ENCODE measurements at regions not wholly inside any gene's neighbourhood (a gene's known extent, or its start where the extent isn't known, plus 50 kb on each side); places are given as distances from the start of the nearest gene placed in this dataset.
A peak's percentile ranks its signal among the peaks of the same experiment; 100 is the strongest.

DNA sequence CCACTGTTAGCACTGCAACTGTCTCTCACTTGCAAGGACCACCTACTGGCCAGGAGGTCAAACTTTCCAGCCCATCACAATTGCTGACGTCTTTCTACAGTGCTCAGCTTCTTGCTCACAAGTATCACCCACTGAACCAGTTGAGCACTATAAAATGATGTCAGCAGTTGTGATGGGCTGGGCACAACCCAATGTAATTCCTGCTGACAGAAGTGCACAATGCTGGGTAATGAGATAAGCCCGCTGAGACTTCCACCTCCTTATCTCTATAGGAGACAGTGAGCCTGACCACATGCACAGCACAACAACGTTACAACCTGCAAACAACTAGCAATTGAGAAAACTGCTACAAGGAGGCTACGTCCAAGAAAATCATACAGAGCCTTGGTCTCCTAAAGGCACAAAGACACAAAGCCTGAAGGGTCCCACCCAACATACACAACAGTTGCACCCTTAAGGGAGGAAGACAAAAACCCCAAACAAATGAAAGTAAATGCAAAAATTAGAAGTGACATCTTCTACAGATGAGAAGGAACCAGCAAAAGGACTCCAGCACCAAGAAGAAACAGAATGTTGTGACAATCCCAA lies 273.2 kb downstream of the LIG4 start:
- intact Hi-C loops (cut with micrococcal nuclease), result loop anchor here (1.0 to 5.0 kb wide), 5 partner anchors 31 to 75 kb away; a partner anchor contains a TSS
- FAIRE-seq, result peak; percentile 96
- ATAC-seq, result peak; percentile 94

More for the DNA sequence above, 273.2 kb downstream of the LIG4 start:
- BruUV-seq (replicated peaks), result no TSS peak
- CTCF ChIA-PET (ENCODE audit: low intra/inter-chr PET ratio), result interaction anchor here (0.6 kb wide), 1 partner anchor 212 kb away, joined by 3 read pairs; no protein-coding TSS in a partner anchor
- Histone ChIP-seq H3K27ac (ENCODE audit: extremely low read depth, low read depth, low read length) (peak overlapping the region; percentile 52), H3K27me3 (ENCODE audit: control insufficient read depth in 2 of 2, insufficient read depth in 2 of 2, low read length in 2 of 2) (no peaks in the 10 kb centered on the region; a peak in 1 of 5 replicates), H2AFZ (ENCODE audit: low read depth, low read length) (peak overlapping the region; percentile 82), H3K4me3 (no peak overlapping the region), H3K9ac (ENCODE audit: insufficient read depth in 1 of 2, low read depth in 2 of 2, low read length in 2 of 2) (peak overlapping the region; percentile 37 to 40; a peak in 3 of 4 replicates), H3K9me1 (ENCODE audit: control insufficient read depth, insufficient read depth, low read length) (peaks cover 9% of the 10 kb centered on the region), H3K4me1 (replicated peaks in 1 of 2; ENCODE audit: control insufficient read depth in 2 of 2, insufficient read depth in 2 of 2, low read length in 2 of 2) (peaks cover 15 to 31% of the 10 kb centered on the region in 2 experiments), H3K4me2 (ENCODE audit: insufficient read depth, low read length) (peak overlapping the region; percentile 68), H3K79me2 (ENCODE audit: control insufficient read depth, insufficient read depth, low read length) (no peaks in the 10 kb centered on the region), H3K9me3 (replicated peaks; ENCODE audit: control insufficient read depth, insufficient read depth, low read depth, low read length) (peaks cover 6% of the 10 kb centered on the region; the same call in 1 of the 2 replicates), H3K36me3 (ENCODE audit: control insufficient read depth, insufficient read depth, low read length) (no peaks in the 10 kb centered on the region), H4K20me1 (replicated peaks; ENCODE audit: control insufficient read depth, insufficient read depth, low read length) (no peaks in the 10 kb centered on the region)
- in situ Hi-C loops (cut with MboI), result no loop called here
- TF ChIP-seq KLF6 (CRISPR knock-in tag; IDR thresholded peaks at IDR 0.05; ENCODE audit: borderline replicate concordance), result no peak
- TF ChIP-seq, protein P1, sequence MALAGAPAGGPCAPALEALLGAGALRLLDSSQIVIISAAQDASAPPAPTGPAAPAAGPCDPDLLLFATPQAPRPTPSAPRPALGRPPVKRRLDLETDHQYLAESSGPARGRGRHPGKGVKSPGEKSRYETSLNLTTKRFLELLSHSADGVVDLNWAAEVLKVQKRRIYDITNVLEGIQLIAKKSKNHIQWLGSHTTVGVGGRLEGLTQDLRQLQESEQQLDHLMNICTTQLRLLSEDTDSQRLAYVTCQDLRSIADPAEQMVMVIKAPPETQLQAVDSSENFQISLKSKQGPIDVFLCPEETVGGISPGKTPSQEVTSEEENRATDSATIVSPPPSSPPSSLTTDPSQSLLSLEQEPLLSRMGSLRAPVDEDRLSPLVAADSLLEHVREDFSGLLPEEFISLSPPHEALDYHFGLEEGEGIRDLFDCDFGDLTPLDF (CRISPR knock-in tag; IDR thresholded peaks at IDR 0.05), result peak; percentile 85
- TF ChIP-seq PRPF4 (IDR thresholded peaks at IDR 0.05; ENCODE audit: insufficient read depth, low read depth, low read length, poor library complexity, severe bottlenecking), result no peak
- TF ChIP-seq ZNF175 (CRISPR knock-in tag; IDR thresholded peaks at IDR 0.05; ENCODE audit: low read depth), result no peak
- no peak for TF ChIP-seq NCOA4 (IDR thresholded peaks at IDR 0.05; ENCODE audit: partially characterized antibody)
- TF ChIP-seq, protein P2, sequence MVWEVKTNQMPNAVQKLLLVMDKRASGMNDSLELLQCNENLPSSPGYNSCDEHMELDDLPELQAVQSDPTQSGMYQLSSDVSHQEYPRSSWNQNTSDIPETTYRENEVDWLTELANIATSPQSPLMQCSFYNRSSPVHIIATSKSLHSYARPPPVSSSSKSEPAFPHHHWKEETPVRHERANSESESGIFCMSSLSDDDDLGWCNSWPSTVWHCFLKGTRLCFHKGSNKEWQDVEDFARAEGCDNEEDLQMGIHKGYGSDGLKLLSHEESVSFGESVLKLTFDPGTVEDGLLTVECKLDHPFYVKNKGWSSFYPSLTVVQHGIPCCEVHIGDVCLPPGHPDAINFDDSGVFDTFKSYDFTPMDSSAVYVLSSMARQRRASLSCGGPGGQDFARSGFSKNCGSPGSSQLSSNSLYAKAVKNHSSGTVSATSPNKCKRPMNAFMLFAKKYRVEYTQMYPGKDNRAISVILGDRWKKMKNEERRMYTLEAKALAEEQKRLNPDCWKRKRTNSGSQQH (CRISPR knock-in tag; IDR thresholded peaks at IDR 0.05), result no peak
- TF ChIP-seq, protein P3, sequence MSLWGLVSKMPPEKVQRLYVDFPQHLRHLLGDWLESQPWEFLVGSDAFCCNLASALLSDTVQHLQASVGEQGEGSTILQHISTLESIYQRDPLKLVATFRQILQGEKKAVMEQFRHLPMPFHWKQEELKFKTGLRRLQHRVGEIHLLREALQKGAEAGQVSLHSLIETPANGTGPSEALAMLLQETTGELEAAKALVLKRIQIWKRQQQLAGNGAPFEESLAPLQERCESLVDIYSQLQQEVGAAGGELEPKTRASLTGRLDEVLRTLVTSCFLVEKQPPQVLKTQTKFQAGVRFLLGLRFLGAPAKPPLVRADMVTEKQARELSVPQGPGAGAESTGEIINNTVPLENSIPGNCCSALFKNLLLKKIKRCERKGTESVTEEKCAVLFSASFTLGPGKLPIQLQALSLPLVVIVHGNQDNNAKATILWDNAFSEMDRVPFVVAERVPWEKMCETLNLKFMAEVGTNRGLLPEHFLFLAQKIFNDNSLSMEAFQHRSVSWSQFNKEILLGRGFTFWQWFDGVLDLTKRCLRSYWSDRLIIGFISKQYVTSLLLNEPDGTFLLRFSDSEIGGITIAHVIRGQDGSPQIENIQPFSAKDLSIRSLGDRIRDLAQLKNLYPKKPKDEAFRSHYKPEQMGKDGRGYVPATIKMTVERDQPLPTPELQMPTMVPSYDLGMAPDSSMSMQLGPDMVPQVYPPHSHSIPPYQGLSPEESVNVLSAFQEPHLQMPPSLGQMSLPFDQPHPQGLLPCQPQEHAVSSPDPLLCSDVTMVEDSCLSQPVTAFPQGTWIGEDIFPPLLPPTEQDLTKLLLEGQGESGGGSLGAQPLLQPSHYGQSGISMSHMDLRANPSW (CRISPR knock-in tag; IDR thresholded peaks at IDR 0.05), result peak; percentile 98
- TF ChIP-seq, protein P4, sequence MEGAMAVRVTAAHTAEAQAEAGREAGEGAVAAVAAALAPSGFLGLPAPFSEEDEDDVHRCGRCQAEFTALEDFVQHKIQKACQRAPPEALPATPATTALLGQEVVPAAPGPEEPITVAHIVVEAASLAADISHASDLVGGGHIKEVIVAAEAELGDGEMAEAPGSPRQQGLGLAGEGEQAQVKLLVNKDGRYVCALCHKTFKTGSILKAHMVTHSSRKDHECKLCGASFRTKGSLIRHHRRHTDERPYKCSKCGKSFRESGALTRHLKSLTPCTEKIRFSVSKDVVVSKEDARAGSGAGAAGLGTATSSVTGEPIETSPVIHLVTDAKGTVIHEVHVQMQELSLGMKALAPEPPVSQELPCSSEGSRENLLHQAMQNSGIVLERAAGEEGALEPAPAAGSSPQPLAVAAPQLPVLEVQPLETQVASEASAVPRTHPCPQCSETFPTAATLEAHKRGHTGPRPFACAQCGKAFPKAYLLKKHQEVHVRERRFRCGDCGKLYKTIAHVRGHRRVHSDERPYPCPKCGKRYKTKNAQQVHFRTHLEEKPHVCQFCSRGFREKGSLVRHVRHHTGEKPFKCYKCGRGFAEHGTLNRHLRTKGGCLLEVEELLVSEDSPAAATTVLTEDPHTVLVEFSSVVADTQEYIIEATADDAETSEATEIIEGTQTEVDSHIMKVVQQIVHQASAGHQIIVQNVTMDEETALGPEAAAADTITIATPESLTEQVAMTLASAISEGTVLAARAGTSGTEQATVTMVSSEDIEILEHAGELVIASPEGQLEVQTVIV (CRISPR knock-in tag; IDR thresholded peaks at IDR 0.05; ENCODE audit: borderline replicate concordance), result no peak
- TF ChIP-seq, protein P5, sequence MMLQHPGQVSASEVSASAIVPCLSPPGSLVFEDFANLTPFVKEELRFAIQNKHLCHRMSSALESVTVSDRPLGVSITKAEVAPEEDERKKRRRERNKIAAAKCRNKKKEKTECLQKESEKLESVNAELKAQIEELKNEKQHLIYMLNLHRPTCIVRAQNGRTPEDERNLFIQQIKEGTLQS (IDR thresholded peaks at IDR 0.05), result no peak
- TF ChIP-seq, protein P5 (CRISPR knock-in tag; conservative IDR thresholded peaks at IDR 0.05), result peak; percentile 98
- no peak for TF ChIP-seq CTBP1 (IDR thresholded peaks at IDR 0.05; ENCODE audit: borderline replicate concordance)
- WGBS (ENCODE audit: insufficient coverage, low coverage, missing lambda C conversion rate), result under 1% methylated on average over 4 of the region's 4 CpGs
- peak; percentile 83 to 99 (median 92) for DNase-seq (ENCODE audit: extremely low read depth in 1 of 4, low spot score in 3 of 4)
- POLR2A ChIA-PET, result interaction anchor here (0.7 to 4.5 kb wide), 9 partner anchors 9 to 77 kb away, joined by 3 to 28 read pairs (median 5); no protein-coding TSS in a partner anchor

Data from K562 (cell line).